ENCODE measurements at regions not wholly inside any gene's neighbourhood (a gene's known extent, or its start where the extent isn't known, plus 50 kb on each side); places are given as distances from the start of the nearest gene placed in this dataset.
"Not testable (repeated sequence)": the region's sequence is repeated elsewhere in the genome, so short reads cannot be mapped to it uniquely, and the experiment has no call there.

DNA sequence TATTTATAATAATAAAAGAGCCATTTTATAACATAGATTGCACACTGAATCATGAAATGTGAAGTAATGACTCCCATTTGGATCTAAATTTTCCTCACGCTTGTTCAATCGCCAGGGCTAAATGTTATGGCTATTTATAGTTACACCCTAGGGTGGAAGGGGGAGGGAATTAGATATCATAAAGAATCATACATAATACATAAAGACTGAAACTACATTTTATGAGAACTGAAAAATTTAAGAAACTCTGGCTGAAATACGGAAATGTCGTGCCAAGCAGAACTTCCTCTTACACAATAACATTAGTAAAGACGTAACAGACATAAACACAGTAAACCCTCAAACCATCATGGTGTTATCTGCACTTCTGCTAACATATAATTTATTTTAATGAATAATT, 327.5 kb upstream of the PHF14 start:
- DNase-seq: no peak

DNA sequence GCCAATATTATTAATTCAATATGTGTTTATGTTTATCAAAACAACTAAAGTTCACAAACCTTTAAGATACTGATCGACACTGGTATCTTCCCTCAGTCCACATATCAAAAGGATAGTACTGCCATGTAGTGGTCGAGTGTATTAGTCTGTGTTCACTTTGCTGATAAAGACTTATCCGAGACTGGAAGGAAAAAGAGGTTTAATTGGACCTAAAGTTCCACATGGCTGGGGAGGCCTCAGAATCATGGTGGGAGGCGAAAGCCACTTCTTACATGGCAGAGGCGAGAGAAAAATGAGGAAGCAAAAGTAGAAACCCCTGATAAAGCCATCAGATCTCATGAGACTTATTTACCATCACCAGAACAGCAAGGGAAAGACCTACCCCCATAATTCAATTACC, 325.4 kb upstream of the PHF14 start:
- no peak for DNase-seq

DNA sequence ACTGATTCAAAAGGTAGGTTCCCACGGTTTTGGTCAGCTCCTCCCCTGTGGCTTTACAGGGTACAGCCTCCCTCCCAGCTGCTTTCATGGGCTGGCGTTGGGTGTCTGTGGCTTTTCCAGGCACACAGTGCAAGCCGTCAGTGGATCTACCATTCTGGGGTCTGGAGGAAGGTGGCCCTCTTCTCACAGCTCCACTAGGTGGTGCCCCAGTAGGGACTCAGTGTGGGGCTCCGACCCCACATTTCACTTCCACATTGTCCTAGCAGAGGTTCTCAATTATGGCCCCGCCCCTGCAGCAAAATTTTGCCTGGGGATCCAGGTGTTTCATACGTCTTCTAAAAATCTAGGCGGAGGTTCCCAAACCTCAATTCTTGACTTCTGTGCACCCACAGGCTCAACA, 324.6 kb upstream of the PHF14 start:
- DNase-seq: not testable (repeated sequence)

DNA sequence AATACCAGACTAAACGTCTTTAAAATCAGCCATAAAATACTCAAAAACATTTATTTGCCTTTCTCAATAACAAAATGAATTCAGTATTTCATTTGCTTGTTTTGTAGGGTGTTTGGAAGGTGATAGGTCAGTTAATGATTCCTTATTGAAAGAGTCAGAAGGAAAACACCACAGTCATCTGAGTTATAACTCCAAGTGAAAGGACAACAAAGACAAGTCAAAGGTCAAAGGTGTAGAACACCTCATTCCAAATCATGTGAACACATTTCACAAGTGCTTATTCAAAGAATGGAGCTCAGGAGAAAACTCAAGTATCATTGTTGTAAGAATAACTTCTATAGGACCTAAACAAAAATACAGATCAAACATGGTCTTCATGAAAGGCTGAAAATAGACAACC, 318.6 kb upstream of the PHF14 start:
- DNase-seq: no peak

DNA sequence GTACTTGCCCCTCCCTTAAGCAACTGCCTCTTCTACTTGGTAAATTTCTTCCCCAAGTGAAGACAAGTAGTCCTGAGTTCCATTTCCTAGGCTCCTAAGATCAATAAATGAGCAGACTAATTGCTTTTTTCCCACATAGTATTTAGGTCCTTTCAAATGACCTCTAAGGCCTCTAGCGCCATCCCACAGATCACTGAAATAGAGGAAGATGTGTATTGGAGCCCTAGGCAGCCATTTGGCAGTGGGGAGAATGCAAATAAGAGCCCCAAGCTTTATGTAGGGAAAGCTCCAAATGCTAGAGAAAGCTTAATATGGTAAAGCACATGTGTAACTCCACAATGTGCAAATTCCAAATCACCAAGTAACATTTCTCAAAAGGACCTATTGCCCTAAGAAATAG, 316.5 kb upstream of the PHF14 start:
- DNase-seq: no peak

DNA sequence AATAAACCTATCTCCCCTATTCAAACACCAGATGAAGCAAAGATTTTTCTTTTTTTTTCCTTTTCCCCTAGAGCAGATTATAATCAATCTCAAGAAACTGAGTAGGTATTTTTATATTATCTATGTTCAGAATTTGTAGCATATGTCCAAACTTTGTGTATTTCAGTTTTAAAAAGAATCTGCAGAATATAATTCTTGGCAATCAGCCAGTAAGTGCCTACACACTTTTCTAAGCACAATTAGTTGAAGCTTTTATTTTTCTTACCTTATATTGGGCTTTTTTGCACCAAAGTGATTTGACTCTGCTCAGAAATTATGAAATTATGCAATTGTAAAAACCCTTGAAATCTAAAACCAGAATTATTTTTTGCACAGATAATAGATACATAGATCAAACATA, 315.8 kb upstream of the PHF14 start:
- DNase-seq: no peak

DNA sequence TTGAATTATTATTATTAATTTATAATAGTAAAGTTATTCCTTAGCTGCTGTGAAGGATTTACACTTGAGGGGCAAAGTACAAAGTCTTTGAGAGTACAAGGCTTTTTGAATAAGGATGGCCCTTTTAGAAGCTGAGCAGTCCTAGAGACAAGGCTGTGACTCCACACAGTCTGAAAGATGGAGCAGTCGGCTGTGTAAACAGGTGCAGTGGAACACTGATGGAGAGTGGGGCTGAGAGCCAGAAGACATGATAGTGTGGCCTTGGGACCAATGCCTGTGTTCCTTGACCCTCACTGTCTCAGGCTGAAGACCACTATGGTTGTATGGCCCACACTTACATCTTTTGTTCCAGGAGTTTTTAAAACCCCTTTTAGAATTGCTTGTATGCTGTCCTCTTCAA, 311.2 kb upstream of the PHF14 start:
- no peak for DNase-seq

DNA sequence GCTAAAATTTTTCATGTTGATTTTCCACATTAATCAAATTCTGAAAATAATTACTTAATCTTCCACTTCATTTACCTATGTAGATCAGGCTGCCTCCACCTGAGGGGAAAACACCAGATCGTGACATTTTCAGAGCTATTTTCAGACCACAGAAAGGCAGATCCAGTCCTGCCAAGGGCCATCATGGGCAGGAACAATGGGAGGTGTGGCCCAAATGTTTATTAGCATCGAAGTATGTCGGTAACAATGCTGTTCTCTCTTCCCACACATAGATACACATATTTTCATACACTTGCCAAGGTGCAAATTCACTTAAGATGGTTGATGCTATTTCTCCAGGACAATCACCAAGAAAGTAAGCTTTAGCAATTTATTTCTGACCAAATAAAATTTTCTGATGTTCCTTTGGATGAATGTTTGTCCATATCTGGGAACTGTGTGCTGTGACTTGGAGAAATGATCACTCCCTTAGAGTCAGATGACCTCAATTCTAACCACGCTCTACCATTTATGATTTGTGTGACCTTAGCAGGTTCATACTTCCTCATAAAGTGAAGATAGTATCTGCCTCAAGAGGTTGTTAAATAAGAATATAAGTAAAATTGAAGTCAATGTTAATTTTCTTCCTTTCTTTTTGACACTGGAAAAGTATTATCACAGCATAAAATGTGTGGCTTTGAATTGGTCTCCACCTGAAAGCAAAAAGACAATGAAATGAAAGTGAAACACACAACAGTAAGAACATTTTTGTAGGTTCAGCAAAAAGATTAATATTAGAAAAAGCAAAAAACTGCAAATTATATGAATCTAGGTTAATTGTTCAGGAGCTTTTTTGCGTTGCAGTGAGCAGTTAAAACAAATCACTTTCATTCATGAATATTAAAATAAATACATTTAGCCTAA, 310.4 kb upstream of the PHF14 start:
- no peak for DNase-seq

DNA sequence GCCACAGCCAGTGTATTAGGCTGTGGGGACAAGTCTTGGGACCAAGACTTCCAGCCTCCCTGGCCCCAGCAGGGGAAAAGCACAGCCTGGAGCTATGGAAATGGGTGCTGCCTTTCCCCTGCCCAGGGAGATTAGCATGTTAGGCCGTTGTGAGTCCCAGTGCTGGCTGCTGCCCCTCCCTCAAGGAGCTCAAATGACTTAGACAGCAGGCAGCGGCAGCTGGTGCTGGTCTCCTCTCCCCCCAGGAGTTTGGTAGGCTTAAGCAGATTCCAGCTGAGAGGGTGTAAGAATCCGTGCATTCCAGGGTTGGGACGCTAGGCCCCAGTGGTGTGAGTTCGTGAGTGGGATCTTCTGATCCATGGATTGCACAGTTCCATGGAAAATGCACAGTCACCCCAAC, 301.5 kb upstream of the PHF14 start:
- DNase-seq: no peak

DNA sequence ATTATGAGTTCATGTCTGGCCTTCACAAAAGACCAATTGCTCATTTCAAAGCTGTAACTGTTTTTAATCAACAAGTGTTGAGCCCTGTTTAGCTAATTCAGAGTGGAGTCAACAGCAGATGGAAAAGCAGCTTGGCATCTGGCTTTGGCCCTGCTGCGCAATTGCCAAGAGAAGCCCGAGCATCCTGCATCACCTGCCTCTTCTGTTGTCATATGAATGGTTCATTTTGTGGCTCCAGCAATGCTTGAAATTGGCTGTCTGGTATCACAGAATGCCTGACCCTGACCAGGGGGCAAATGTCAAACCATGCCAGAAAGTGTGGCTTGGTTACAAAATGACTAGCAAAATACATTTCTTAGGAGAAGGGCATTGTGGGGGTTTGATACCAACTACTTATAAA, 296.5 kb upstream of the PHF14 start:
- DNase-seq: no peak

DNA sequence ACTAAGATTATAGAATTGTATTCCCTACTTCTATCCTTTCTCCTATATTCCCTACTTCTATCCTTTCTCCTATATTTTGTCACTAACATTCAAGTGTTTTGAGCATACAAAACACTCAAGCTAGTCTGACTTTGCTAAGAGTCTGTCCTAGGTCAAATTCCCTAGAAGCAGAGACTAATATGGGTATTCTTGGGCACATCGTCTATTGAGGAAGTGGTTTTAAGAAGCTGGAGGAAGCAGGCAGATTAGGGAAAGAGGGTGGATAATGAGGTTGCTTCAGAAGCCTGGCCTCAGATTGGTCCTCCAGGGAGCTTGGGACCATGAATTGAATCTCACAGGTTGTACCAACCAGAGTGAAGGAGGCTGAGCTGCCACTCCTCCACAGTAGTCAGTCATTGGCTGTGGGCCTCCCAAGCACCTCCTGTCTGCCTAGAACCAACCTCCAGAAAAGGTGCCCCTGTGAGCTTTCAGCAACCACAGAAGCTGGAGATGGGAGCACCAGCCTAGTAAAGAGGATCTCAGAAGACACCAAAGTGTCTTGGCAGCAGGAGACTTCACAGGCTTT, 295.9 kb upstream of the PHF14 start:
- no peak for DNase-seq

DNA sequence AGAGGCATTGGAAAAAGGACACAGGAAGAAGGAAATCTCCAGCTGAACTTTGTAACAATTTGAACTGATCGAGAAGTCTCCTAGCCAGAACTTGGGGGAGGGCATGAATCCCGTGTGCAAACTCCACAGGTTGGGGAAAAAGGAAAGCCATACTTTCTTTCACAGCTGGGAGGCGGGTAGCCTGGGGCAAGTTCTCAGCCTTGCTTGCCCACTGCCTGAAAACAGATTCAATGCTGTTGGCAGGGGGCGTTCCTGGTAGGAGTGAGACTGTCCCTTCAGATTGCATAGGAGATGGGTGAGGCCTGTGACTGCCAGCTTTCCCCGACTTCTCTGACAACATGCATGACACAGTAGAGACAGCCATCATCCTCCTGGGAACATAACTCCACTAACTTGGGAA, 289.1 kb upstream of the PHF14 start:
- no peak for DNase-seq

DNA sequence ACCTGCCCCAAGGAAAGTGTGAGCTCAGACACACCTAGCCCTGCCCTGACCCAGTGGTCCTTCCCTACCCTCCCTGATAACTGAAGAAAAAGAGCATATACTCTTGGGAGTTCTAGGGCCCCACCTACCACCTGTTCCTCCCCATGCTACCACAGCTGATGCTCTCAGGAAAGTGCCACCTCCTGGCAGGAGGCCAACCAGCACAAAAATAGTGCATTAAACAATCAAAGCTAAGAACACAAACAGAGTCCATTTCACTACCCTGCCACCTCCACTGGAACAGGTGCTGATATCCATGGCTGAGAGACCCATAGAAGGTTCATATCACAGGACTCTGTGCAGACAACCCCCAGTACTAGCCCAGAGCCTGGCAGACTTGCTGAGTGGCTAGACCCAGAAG, 288.6 kb upstream of the PHF14 start:
- no peak for DNase-seq

DNA sequence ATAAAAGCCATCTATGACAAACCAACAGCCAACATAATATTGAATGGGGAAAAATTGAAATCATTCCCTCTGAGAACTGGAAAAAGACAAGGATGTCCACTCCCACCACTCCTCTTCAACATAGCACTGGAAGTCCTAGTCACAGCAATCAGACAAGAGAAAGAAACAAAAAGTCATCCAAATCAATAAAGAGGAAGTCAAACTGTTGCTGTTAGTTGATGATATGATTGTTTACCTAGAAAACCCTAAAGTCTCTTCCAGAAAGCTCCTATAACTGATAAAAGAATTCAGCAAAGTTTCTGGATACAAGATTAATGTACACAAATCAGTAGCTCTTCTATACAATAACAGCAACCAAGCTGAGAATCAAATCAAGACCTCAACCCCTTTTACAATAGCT, 285.1 kb upstream of the PHF14 start:
- no peak for DNase-seq

DNA sequence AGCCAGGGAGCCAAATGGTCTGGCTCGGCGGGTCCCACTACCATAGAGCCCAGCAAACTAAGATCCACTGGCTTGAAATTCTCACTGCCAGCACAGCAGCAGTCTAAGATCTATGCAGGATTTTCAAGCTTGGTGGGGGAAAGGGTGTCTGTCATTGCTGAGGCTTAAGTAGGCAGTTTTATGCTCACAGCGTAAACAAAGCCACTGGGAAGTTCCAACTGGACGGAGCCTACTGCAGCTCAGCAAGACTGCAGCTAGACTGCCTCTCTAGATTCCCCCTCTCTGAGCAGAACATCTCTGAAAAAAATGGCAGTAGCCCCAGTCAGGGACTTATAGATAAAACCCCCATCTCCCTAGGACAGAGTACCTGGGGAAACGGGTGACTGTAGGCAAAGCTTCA, 277.6 kb upstream of the PHF14 start:
- no peak for DNase-seq

DNA sequence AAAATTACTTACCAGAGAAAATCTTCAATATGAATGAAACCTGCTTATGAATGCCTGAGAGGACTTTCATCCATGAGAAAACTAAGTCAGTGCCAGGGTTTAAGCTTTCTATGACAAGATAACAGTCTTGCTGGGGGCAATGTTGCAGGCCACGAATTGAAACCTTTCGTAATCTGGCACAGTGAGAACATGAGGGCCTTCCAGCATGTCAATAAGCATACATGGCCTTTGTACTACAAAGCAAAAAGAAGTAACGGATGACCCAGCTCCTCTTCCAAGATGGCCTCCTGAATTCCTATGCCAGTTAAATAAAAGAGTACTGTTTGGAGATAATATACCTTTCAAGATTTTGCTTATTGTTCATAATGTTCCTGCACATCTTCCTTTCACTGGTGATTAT, 270.6 kb upstream of the PHF14 start:
- no peak for DNase-seq

DNA sequence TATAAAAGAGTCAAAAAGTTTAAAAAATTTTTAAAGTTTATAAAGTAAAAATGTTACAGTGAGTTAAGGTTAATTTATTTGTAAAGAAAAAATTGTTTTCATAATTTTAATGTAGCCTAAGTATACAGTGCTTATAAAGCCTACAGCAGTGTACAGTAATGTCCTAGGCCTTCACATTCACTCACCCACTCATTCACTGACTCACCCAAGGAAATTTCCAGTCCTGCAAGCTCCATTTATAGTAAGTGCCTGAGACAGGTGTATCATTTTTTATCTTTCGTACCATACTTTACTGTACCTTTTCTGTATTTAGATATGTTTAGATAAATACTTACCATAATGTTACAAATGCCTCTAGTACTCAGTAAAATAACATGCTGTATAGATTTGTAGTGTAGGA, 269.7 kb upstream of the PHF14 start:
- DNase-seq: no peak

DNA sequence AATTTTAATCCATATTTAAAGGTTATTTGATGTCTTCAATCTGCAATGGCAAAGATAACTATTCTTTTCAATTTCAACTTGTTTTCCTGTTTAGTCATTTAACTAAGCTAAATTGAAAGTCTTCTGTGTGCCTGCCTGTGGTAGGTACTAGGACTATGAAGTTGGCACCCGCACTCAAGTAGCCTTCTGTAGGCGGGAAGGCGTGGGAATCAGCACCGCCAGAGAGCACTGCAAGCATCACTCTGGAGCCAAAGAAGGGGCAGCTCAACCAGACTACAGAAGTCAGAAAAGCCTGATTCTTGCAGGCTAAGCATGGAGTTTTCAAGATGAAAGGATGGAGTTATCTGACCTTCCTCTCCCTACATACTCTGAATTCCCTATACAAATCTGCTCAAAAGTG, 269.0 kb upstream of the PHF14 start:
- no peak for DNase-seq

DNA sequence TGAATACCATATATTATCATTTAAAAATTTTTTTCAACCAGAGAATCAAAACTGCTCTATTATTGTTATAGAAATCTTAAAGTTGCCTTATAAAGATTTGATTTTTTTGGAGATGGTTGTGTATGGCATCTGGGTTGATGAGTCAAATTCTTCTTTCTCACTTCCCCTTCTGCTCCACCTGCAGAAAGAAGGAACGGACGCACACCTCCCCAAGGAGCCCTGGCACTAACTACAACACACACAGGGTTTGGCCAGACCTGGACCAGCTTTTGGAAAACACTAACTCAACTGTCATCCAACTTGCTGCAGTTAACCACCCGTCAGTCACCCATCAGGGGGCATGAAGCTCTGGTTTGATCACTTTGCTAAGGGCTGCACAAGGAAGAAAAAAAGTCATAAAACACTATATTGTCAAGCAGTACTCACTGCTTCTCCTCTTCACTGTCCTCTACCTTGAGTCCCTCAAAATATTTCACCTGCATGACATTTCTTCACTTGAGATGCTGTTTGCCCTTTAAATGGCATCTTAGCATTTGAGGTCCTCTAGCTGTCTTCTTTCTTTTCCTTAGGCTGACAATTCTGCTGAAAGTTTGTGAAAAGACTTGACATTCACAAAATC, 266.7 kb upstream of the PHF14 start:
- no peak for DNase-seq

DNA sequence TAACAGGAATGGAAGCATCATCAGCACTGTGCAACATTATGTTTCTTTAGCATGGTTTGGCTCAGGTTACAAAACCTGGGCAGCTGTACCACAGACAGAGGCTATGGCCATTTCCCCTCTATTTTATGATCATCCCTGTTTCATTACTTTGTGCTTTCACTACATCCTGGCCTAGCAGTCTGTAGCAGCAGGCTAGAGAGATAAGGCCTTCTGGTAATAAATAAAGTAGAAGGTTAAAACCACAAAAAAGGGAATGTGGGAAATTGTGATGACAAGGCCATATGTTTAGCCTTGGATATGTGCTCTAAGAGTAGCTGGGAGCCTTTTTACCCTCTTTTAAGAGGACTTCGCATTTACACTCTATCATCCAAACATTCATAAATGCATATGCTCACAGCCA, 266.2 kb upstream of the PHF14 start:
- DNase-seq: no peak

DNA sequence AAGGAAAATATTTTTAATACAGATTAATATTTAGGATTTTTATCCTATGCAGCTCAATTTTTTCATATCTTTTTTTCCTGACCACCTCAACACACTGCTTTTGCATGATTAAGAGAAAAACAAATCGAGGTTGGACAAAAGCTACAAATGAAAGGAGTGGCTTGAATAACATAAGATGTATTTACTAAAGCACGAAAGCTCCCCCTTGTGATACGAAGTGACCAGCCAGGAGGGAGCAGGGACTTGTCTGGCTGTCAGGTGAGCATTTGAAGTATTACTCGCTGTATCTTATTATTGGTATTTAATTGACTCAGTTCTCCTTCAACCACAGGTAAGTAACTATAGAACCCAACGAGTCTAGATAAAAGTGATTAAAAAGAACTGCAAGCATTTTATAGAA, 265.2 kb upstream of the PHF14 start:
- no peak for DNase-seq

DNA sequence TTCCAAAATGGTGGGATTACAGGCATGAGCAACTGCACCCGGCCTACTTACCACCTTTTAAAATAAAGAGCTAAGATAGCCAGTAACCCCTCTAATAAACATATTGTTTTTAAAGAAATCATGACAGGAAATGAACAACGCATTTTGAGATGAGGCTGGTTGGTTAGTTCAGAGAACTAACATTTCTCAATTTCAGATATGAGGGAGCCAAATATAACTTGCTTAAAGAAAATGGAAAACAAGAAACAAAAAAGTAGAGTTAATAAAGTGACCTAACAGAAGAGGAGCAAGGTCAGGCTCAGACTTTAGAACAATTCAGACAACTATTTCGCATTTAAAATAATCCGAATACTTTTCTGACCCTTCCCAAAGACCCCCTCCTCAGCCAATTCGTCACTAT, 254.9 kb upstream of the PHF14 start:
- no peak for DNase-seq

DNA sequence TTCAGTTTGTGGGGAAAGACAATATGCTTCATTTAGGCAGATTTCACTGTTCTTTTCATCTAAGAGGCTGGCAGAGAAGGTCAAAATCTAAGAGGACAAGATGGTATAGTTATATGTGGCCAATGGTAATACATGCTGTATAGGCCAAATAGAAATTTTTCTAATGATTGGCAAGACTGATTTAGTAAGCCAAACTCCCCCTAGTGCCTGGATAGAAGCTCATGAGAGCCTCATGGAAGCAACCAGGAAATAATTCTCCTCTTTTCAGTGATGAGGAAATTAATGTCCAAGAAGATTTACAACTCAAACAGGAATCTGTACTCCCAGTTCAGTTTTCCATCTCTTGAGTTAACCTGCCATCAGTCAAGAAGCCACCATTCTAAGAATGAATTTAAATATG, 253.6 kb upstream of the PHF14 start:
- no peak for DNase-seq

DNA sequence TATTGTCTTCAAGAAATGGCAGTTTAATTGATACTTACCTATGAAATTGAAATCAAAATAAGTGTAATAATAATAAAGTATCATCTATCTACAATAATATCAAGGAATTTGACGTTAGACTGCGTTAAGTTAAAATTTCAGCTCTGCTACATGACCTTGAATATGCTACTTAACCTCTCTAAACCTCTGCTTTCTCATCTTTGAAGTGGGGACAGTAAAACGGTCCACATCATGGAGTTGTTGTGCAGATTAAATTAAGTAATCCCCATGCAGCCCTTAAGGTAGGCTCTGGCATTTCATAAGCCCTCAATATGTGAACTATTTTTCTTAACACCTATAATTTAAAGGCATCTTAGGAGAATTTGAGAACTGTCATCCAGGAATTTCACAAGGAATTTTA, 252.4 kb upstream of the PHF14 start:
- DNase-seq: no peak

DNA sequence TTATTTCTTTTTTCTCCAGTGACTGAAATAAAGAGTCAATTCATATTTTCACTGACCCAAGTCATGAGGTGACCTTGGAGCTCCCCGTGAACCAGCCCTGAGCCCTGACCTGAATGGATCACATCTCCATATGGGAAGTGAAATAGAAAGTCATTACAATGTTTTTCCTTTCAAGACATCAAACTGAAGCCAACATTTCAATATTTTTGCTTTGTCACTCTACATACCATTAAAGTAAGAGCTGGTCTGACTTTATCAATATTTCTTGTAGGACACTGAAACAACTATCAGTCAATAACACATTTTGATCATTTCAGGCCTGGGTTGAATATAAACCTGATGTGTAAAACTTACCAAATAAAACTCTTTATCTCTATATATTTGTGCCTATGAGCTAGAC, 249.8 kb upstream of the PHF14 start:
- DNase-seq: no peak
